Adrenal gland (tissue), 5 donors: ENCODE measurements at regions not wholly inside any gene's neighbourhood (a gene's known extent, or its start where the extent isn't known, plus 50 kb on each side); places are given as distances from the start of the nearest gene placed in this dataset.
"Not testable (repeated sequence)": the region's sequence is repeated elsewhere in the genome, so short reads cannot be mapped to it uniquely, and the experiment has no call there.

Experiments
- POLR2A ChIP-seq, 2 donors: fragments of 450-650 bp; IDR thresholded peaks; one replicate each; pipeline ENCODE4 v1.6.1; 2017; ENCODE audit warnings: antibody characterized with exemption in 2 of 2, mild to moderate bottlenecking in 2 of 2, moderate library complexity in 1 of 2
- TF ChIP-seq, protein P1 (sequence below), 6 experiments: fragments of 450-650 bp in 4 of 6; fragments of 200-600 bp in 2 of 6; sonication (generic) in 1 of 6; IDR thresholded peaks; 1 replicate in 5 of 6; 2 replicates in 1 of 6; pipeline versions ENCODE4 v1.5.1 to v1.8.0; 2016 to 2021; ENCODE audit warnings: antibody characterized with exemption in 6 of 6, mild to moderate bottlenecking in 2 of 6, moderate library complexity in 1 of 6
- donor health status: DM: no; HTN: no; CAD: no.

DNA sequence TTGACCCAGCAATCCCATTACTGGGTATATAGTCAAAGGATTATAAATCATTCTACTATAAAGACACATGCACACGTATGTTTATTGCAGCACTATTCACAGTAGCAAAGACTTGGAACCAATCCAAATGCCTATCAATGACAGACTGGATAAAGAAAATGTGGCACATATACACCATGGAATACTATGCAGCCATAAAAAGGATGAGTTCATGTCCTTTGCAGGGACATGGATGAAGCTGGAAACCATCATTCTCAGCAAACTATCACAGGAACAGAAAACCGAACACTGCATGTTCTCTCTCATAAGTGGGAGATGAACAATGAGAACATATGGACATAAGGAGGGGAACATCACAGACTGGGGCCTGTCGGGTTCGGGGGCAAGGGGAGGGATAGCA is 140.3 kb upstream of the OSMR start:
- not testable (repeated sequence) for TF ChIP-seq POLR2A (IDR thresholded peaks at IDR 0.05)
- TF ChIP-seq, protein P1, sequence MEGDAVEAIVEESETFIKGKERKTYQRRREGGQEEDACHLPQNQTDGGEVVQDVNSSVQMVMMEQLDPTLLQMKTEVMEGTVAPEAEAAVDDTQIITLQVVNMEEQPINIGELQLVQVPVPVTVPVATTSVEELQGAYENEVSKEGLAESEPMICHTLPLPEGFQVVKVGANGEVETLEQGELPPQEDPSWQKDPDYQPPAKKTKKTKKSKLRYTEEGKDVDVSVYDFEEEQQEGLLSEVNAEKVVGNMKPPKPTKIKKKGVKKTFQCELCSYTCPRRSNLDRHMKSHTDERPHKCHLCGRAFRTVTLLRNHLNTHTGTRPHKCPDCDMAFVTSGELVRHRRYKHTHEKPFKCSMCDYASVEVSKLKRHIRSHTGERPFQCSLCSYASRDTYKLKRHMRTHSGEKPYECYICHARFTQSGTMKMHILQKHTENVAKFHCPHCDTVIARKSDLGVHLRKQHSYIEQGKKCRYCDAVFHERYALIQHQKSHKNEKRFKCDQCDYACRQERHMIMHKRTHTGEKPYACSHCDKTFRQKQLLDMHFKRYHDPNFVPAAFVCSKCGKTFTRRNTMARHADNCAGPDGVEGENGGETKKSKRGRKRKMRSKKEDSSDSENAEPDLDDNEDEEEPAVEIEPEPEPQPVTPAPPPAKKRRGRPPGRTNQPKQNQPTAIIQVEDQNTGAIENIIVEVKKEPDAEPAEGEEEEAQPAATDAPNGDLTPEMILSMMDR (IDR thresholded peaks at IDR 0.05), result not testable (repeated sequence)
